Fibroblast of gingiva (primary cell): ENCODE measurements at regions not wholly inside any gene's neighbourhood (a gene's known extent, or its start where the extent isn't known, plus 50 kb on each side); places are given as distances from the start of the nearest gene placed in this dataset.
"Not testable (repeated sequence)": the region's sequence is repeated elsewhere in the genome, so short reads cannot be mapped to it uniquely, and the experiment has no call there.

ENCODE experiments used
- DNase-seq: peaks from one replicate; pipeline ENCODE4 v3.0.0-alpha.2; 2011; ENCODE audit warnings: low read depth

DNA sequence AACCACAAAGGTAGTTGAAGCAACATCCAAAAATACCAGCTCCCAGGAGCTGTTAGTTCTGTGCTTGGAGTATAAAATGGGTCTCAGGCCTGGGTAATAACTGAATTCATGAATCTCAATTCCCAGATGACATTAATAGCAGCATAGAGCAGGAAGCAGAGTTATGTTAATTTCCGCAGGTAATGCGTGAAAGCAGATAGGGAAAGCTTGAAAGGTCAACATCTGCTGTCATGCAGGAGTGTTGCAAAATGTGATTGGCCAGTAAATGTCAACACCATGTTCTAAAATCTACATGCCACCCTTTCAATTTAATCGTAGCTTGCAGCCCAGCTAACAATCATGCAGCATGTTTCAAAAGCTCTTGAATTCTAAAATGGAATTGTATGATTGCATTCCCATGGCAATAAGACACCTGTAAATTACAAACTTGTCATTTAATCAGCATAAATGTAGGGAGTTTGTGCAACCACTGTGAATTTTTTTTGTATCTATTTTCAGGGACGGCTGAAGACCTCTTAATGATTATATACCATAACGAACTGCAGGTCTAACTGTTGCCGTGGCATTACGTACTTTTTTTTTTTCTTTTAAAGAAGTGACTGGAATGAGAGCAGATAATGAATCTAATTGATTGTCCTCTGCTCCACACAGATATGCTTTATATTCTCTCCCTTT is 635.8 kb upstream of the FOXG1 start:
- DNase-seq: no peak

DNA sequence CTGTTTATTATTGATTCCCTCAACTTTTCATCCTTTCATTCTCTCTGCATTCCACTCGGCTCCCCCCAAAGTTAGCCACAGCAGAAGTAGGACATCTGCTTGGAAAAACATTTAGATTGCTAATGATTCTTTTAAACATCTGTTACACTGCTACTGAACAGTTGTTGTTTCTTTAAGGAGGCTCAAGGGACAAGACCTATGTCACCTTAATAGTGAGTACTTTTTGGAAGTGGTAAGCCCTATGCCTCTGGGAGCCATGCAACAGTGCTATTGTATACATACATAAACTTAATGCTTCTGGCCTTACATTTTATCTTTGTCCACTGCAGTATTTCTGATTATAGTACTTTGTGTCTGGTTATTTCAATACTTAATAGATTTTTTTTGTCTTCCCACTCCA is 628.2 kb upstream of the FOXG1 start:
- DNase-seq: no peak

DNA sequence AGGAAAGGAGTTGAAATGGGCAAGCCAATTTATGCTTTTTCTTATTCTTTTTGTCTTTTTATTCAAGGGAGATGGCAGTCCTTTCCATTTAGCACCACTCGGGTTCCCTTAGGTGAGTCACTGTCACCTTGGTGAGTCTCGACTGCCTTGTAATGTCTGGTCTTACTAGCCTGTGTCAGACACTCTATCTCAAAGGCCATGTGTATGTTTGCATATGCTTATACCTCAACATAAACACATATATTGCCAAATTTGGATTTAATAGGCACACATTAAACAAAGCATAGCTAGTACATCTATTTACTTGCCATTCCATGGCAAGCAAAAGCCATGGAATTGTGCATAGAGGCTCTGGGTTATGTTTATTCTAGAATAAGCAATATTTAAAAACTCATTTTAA is 624.9 kb upstream of the FOXG1 start:
- DNase-seq: no peak

DNA sequence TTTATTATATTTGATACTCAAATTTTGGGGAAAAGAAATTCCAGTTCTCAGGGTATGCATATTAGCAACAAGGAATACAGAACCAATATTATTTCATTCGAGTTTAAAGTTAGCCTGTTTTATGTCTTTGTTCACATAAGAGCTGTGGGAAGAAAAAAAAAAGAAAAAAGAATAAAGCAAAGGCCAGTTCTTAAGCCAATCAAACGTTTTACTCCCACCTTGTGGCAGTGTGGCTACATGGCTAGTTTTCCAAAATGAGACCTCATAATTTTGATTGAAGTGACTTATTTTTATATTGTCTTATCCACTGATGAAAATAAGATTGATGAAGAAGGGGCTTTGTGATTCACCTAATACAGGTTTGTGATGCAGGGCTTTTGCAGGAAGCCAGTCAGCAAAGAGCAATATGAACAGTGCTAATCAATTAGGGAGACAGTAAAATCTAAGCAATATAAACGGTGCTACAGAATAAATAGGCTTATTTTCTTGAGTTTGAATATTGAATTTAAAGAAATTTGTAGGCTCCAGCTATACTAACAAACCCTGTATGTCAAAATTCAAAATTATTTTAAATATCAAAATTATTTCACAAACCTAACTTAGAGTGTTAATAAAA is 624.1 kb upstream of the FOXG1 start:
- no peak for DNase-seq

DNA sequence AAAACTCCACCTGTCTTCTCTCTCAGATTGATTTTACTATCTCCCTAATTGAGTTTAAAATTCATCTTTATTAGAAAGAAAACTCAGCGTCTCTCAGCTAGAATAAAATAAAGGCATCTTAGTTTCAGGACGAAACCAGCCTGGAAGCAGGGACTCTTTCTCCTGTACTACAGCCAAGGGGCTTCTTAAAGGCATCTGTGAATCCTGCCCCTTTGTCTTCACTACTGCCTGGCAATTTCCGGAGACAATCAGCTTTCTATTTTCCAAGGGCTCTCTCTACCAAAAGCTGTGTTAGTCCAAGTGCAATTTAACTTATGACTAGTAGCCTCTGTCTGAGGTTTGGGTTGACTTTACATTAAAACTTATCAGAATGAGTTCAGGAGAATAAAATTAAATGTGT is 623.3 kb upstream of the FOXG1 start:
- no peak for DNase-seq

DNA sequence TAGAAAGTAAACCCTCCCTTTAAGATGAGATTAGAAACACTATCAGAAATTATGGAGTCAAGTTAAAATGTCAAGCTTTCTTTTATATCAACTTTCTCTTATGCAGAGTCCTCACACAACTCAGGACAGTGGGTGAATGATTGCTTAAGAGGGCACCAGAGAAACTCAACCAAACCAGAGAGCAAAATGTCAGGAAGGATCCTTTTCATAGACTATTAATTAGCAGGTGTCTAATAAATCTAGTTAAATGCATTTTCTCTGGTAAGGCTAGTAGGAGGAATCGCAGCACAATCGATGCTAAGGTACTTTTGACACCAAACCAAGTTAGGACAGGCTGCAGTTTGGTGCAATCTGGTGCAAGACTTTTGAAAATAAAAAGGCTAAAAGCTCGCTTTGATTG is 614.7 kb upstream of the FOXG1 start:
- DNase-seq: no peak

DNA sequence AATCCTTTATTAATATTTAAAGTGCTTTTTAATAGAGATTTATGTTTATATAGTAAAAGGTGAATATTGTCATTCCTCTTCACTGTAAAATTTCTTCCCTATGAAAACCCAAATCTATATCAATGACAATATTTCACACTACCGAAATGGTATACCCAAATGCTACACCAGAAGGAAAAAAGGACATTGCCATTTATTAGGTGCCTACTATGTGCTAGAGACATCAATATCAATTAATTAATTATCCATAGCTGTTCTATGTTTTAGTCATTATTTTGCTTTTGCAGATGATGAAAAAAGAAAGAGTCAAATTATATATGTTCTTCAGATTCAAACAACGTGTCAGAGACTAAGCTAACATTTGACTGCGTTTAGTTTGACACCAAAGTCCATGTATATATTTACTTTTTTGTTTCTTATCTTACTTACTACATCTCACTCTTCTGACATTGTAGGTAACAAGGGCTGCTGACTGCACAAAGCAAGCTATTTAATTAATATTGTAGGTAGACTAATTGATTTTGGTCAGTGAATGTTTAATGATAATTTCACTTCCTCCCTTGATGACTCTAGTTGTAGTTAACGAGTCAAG is 614.0 kb upstream of the FOXG1 start:
- no peak for DNase-seq

DNA sequence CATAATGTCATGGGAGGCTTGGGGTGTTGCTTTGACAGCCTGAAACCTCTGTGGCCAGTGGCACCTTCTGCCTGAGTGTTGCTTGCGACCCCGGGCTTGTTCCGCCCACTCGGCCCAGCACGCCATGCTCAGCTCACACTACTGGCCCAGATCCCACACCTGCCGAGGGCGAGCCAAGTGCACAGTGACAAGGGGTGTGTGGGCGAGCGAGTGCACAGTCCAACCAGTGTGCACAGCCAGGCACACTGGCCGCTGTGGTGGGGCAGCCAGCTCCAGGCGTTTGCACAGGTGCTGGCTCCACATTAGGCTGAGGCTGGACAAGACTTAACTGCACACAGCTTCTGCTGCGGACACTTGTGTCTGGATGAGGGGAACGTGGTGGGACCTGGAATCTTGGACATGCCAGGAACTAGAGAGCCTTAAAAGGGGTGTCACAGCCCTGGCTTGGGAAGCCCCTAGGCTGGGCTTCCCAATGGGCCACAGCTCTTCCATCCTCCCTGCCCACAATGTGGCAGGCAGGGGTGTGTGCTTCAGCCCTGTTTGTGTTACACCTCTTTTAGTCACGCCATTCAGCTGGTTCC is 609.2 kb upstream of the FOXG1 start:
- no peak for DNase-seq

DNA sequence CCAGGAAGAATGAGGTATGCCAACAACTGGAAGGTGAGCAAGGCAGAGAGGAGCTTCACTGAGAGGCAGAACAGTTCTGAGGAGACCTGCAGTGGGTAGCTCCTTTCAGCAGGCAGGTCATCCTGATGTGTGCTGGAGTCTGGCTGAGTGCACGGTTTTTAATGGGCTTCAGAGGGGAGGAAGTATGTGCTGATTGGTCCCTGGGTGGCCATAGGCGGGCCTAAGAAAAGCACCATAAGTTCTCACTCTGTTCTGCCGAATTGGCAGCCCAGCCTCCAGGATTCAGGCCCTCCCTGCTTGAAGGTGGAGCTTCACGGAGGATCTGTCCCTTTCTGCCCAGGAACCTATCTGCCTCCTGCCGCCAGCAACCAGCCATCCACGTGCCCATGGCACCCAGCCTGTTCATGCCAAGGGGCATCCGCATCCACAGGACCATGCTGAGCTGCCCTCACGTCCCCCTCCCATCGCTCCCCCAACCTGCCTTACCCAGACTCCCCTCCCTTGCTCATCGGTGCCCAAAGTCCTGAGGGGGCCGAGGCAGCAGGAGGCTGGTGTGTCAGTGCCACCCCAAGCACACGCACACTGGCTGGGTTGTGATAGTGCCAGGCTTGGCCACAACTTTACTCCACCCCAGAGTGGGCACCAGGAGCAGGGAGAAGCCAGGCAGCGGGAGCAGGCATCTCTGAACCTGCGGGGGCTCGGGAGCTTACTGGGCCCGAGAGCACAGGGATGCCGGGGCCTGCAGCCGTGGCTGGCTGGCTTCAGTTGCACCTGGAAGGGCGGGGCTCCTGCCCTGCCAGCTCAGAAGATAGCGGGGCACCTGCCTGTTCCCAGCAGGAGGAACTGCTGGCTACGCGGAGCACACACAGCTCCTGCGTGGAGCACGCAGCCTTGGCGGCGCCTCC is 608.4 kb upstream of the FOXG1 start:
- no peak for DNase-seq

DNA sequence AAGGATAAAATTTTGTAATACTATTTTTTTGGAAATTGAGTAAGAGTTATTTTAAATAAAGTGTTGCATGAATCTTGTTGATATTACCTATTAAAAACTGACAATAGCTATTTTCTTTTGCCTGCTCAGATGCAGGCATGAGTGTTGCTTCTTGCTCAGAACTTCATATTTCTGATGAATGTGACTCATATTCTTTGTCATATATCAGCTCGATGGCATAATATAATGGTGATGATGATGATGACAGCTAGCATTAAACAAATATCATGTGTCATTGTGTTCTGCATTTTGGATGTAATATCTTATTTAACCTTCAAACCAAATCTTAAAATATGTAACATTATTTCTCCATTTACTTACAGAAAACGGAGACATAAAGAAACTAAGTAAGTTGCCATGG is 605.5 kb upstream of the FOXG1 start:
- no peak for DNase-seq

DNA sequence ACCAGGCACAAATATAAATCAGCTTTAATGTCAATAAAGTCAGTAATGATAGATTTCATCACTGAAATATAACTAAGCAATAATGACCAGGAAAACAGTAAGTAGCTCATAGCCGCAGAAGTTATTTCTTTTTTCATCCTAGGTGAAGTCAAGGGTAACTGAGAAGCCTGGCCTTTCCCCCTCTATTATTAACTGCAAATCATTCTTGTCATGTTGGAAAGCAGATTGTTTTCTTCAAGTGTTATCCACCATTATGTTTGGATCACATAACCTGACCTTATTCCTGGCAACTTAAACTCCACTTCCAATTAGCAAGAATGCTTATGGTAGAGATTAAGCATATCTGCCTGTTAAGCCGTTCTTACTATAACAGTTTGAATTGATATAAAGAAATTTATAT is 603.4 kb upstream of the FOXG1 start:
- DNase-seq: no peak

DNA sequence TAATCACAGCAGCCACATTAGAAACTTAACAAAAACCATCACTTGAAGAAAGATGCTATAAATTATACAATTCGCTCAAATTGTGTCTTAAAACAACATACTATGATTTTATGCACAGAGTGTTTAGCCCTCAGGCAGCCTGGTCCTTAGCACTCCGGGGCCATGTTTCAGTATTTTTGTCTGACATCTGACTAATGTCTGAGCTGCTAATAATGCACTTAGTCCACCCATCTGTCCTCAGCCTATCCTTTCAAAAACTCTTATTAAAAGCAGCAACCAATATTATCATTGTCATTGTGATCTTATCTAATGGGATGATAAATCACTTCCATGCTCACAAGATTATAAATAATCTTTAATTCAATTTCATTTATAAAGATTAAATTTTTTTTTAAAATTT is 602.7 kb upstream of the FOXG1 start:
- DNase-seq: no peak

DNA sequence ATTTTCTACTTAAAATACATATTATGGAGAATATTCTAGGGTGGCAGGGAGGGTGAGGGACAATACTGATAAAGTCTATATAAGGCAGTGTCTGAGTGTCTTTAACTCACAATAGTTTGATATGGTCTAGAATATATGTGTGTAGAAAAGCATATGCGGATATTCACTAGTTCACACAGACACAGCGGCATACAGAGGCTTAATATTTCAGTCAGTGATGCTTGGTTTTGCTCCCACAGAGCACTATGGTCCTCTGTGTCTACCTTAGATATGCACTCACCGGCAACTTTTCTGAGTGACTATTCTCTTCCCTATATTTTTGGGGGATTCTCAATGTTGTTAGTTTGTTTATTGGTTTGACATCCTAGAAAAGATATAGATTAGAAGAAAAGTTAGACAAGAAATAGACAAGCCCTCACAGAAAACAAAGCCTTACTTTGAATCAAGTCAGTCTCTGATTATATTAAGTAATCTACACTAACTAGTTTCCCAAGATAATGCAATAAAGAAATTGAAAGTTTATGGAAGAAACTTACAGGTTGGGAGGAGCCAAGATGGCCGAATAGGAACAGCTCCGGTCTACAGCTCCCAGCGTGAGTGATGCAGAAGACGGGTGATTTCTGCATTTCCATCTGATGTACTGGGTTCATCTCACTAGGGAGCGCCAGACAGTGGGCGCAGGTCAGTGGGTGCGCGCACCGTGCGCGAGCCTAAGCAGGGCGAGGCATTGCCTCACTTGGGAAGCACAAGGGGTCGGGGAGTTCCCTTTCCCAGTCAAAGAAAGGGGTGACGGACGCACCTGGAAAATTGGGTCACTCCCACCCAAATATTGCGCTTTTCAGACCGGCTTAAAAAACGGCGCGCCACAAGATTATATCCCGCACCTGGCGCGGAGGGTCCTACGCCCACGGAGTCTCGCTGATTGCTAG is 578.4 kb upstream of the FOXG1 start:
- DNase-seq: not testable (repeated sequence)

DNA sequence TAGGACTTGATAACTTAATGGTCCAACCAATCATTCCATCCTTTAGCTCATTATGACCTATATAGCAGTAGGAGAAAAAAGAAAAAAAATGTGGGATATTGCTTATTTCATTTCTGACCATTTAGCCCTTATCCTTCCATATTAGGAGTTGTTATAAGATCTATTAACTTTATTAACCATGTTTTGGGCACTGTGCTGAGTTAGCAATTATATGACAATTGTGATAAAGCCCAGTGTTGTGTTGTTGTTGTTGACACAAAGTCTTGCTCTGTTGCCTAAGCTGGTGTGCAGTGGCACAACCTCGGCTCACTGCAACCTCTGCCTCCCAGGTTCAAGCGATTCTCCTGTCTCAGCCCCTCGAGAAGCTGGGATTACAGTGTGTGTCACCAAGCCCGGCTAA is 569.7 kb upstream of the FOXG1 start:
- DNase-seq: no peak

DNA sequence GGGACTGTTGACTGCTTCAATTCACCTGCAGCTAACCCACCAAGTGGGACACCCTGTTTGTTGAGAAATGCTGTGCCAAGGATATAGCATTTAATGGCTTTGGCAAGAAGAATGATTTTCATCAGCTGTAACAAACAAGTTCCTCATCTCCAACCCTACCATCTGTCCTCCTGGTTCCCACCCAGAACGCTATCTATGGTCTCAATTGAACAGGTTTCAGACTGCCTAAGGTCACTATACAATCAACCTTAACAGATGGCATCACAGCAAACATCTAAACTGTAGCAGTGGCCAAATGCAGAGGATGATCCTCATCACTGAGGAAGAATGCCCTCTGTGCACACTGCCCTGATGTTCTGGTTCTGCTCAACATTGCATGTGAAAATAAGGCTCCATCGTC is 546.2 kb upstream of the FOXG1 start:
- no peak for DNase-seq

DNA sequence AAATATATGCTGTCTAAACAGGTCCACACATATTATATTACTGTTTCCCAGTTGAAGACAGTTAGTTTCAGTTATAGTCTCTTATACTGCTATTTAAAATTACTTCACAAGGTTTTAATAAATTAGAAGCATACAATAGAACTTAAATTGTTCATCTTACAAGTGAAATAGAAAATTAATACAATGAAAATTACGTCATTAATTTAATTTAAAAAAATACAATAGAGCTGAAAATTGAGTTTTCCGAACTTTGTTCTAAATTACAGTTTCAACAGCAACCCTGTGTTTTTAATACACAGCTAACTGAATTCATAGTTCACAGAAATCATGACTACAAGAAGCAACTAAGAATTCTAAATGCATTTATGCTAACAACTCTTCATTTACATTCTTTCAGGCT is 525.7 kb upstream of the FOXG1 start:
- no peak for DNase-seq

DNA sequence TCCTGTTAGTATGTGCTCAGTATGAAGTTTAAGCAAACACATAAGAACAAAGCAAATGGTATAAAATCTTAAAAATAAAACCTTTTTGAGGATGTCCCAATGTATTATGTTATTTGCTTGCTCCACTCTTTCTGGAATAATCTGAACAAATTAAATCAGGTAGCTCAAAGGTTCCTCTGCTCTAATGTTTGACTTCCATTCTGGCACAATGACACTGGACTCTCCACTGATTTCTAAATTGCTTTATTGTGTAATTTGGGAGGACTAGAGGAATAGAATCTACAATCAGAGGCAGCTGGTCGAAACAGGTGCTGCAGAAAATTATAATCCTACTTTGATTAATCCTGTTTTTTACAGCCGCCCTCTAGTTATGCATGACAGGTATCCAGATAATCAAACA is 523.7 kb upstream of the FOXG1 start:
- no peak for DNase-seq

DNA sequence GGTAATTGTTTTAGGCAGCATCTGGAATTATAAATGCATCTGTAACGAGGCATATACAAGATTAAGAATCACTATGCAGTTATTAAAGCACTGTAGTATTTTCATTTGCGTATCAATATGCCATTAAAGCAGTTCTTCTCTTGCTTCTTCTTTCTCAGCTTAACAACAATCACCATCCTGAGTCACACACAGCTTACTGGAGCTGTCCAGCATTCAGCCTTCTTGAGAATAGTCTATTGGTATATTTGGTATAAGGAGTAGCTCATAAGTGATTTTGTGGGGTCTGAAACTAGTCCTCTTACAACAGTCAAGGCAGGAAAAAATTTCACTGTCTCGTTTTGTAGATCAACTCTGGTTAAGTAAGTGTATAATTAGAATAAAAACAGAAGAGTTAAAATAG is 523.0 kb upstream of the FOXG1 start:
- no peak for DNase-seq

DNA sequence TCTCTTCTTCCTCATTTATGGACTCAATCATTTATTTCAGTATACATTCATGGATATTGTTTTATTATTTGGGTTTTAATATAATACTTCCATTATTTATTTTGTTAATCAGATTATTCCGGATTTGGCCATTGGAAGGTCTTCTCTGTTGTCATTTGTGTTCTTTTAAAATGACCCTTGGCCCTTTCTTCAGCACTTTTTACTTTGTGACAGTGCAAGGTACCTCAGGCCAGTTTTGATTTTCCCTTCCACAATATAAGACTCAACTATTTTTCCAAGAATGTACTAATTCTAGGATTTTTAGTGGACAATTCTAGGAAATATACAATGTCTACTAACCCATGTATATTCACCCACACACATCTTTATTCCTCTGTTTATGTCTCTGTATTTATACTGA is 521.4 kb upstream of the FOXG1 start:
- DNase-seq: no peak

DNA sequence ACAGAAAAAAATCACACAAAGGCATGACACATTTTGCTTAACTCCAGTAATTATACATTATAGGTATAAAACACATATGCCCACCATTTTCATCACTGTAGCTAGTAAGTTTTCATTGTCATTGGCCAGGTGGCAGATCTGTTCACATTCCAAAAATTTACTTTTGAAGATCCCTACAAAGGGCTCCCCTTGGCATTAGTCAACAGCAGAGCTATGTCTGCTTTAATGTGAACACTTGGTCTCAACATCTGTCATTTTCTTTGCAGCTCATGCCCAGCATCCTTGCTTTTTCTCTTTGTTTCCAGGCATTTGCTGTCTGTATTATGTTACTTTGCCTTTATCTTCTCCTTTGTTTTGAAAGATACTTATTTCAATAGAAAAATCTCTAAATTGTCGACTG is 519.1 kb upstream of the FOXG1 start:
- no peak for DNase-seq

DNA sequence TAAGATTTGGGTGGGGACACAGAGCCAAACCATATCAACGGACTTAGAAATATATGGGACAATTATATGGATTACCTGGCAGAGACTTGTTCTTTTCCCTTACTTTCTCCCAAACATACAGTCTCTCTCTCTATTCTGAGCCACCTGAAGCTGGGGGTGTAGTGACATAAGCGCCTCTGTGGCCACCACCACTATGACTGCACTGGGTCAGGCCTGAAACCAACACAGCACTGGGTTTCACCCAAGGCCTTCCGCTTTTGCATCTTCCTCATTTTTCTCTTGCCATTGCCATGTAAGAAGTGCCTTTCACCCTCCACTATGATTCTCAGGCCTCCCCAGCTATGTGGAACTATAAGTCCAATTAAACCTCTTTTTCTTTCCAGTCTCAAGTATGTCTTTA is 514.5 kb upstream of the FOXG1 start:
- not testable (repeated sequence) for DNase-seq
